AG09319 (cell line): ENCODE measurements at regions not wholly inside any gene's neighbourhood (a gene's known extent, or its start where the extent isn't known, plus 50 kb on each side); places are given as distances from the start of the nearest gene placed in this dataset.
A peak's percentile ranks its signal among the peaks of the same experiment; 100 is the strongest.

Experiments
- DNase-seq: peaks from one replicate; pipeline ENCODE4 v3.0.0-alpha.2; 2010; ENCODE audit warnings: low read depth; ENCODE audit errors: extremely low read depth
- CTCF ChIP-seq: IDR thresholded peaks from 2 replicates; pipeline ENCODE4 v1.5.1; 2011; ENCODE audit warnings: low read depth, mild to moderate bottlenecking, inconsistent platforms, low read length, moderate library complexity

- TF ChIP-seq CTCF = no peak
- DNase-seq = no peak
Observed at GRCh38 chr2:105473011-105473410, 74.2 kb upstream of the FHL2 start.

DNA sequence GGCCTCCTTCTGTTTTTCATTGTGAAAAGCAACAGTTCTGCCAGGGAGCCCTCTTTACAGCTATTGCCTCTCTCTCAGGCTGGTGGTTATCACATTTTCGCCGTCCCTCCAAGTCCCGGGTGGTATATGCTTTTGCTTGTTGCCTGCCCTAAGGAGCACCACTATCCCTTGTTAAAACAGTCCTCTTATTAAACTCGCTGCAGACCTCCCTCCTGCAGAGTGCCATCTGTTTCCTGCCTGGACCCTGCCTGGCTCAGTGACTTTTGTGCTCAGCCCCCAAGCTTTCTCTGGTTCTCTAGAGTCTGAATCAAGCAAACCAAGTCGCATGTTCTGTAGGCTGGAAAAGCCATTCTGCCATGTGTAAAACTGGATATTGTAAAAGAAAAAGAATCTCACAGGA is 72.1 kb upstream of the FHL2 start:
- no peak for DNase-seq
- no peak for TF ChIP-seq CTCF

DNA sequence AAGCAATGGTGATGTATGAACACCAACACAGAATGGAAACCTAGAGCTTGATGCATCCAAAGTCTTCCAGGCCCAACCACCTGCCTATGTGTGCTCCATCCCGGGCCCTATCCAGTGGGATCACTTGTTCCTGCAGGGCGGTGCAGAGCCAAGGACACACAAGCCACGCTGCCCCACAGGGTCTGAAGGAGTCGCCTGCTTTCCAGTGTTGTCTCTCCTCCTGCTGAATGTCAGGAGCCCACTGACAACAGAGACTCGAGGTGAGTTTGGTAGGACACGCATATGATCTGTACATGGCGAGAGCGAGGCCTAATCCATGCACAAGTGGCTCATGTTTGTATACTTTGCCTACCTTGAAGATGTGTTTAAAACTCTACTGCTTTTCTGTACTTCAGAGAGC is 70.9 kb upstream of the FHL2 start:
- TF ChIP-seq CTCF = no peak
- DNase-seq = no peak

- TF ChIP-seq CTCF = no peak
- DNase-seq = no peak
Observed at GRCh38 chr2:105468582-105469042, 69.8 kb upstream of the FHL2 start.

DNA sequence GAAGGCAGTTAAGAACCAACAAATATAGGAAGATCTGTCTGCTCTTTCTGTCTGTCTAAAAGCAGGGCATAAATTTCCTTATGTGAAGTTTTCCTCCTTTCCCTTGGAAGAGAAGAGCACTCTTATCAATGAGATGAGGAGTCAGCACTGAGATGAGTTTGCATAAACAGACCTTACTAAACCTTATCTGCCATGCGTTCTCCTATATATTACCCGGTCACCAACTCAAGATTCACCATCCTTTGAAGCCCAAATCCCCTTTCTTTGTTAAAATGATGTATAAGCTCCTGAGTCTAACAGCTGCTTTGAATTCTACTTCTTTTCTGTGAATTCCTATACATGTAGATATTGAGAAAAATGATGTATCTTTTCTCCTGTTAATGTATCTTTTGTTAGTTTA is 65.5 kb upstream of the FHL2 start:
- no peak for DNase-seq
- no peak for TF ChIP-seq CTCF

- DNase-seq = peak; percentile 10
- TF ChIP-seq CTCF = no peak
Observed at GRCh38 chr2:105460048-105460732, 61.3 kb upstream of the FHL2 start.

DNA sequence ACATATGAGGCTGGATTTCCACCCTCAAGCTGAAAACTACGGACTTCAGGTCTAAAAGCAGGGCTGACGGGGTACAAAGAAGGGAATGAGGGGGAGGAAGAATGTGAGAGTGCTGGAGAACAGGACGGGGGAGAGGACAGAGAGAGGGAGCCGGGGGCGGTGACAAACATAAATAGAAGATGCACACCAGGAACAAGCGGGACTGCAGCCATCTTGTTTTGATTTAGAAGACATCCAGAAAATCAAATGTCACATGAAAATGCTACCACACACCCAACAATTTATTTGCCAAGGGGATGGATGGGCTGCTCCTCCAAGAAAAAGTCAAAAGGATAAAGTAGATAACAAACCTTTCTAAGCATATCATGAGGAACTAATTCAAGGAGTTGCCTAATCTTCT is 59.2 kb upstream of the FHL2 start:
- TF ChIP-seq CTCF = no peak
- no peak for DNase-seq
